ENCODE measurements at regions not wholly inside any gene's neighbourhood (a gene's known extent, or its start where the extent isn't known, plus 50 kb on each side); places are given as distances from the start of the nearest gene placed in this dataset.

DNA sequence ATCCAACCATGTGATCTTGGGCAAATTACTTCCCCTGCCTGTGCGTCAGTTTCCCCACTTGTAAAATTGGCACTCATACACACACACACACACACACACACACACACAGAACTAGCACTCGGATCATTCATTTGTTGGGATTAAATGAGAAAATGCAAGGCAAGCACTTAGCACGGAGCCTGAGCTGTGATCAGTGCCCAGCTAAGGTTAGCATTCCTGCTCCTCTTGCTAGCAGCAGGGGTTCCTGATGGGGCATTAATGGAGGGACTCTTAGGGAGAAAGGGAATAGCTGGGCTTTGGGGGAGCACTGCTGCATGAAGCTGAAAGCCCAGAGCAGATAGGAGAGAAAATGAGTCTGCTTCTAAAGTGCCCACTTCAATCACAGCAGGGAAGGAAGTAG, 187.7 kb upstream of the C2CD4B start:
- TF ChIP-seq, protein P1, sequence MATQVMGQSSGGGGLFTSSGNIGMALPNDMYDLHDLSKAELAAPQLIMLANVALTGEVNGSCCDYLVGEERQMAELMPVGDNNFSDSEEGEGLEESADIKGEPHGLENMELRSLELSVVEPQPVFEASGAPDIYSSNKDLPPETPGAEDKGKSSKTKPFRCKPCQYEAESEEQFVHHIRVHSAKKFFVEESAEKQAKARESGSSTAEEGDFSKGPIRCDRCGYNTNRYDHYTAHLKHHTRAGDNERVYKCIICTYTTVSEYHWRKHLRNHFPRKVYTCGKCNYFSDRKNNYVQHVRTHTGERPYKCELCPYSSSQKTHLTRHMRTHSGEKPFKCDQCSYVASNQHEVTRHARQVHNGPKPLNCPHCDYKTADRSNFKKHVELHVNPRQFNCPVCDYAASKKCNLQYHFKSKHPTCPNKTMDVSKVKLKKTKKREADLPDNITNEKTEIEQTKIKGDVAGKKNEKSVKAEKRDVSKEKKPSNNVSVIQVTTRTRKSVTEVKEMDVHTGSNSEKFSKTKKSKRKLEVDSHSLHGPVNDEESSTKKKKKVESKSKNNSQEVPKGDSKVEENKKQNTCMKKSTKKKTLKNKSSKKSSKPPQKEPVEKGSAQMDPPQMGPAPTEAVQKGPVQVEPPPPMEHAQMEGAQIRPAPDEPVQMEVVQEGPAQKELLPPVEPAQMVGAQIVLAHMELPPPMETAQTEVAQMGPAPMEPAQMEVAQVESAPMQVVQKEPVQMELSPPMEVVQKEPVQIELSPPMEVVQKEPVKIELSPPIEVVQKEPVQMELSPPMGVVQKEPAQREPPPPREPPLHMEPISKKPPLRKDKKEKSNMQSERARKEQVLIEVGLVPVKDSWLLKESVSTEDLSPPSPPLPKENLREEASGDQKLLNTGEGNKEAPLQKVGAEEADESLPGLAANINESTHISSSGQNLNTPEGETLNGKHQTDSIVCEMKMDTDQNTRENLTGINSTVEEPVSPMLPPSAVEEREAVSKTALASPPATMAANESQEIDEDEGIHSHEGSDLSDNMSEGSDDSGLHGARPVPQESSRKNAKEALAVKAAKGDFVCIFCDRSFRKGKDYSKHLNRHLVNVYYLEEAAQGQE (IDR thresholded peaks at IDR 0.05; ENCODE audit: low read depth): no peak
- TF ChIP-seq CREB1 (IDR thresholded peaks at IDR 0.05; ENCODE audit: low read depth) (no peak), FOXM1 (IDR thresholded peaks at IDR 0.05; ENCODE audit: borderline replicate concordance, low read depth) (no peak), TCF12 (IDR thresholded peaks at IDR 0.05; ENCODE audit: low read depth) (no peak), RAD21 (IDR thresholded peaks at IDR 0.05; ENCODE audit: low read depth) (no peak), EGR1 (IDR thresholded peaks at IDR 0.05) (no peak), TEAD4 (IDR thresholded peaks at IDR 0.05) (no peak), YY1 (IDR thresholded peaks at IDR 0.05; ENCODE audit: low read depth) (no peak), EP300 (IDR thresholded peaks at IDR 0.05; ENCODE audit: borderline replicate concordance) (no peak), CEBPB (IDR thresholded peaks at IDR 0.05) (no peak), NFIC (IDR thresholded peaks at IDR 0.05) (no peak), ZBTB7A (IDR thresholded peaks at IDR 0.05; ENCODE audit: low read depth) (no peak), TAF1 (IDR thresholded peaks at IDR 0.05; ENCODE audit: low read depth) (no peak)
- TF ChIP-seq, protein P2, sequence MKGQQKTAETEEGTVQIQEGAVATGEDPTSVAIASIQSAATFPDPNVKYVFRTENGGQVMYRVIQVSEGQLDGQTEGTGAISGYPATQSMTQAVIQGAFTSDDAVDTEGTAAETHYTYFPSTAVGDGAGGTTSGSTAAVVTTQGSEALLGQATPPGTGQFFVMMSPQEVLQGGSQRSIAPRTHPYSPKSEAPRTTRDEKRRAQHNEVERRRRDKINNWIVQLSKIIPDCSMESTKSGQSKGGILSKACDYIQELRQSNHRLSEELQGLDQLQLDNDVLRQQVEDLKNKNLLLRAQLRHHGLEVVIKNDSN (IDR thresholded peaks at IDR 0.05): no peak
- TF ChIP-seq, protein P3, sequence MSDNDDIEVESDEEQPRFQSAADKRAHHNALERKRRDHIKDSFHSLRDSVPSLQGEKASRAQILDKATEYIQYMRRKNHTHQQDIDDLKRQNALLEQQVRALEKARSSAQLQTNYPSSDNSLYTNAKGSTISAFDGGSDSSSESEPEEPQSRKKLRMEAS (IDR thresholded peaks at IDR 0.05): no peak

DNA sequence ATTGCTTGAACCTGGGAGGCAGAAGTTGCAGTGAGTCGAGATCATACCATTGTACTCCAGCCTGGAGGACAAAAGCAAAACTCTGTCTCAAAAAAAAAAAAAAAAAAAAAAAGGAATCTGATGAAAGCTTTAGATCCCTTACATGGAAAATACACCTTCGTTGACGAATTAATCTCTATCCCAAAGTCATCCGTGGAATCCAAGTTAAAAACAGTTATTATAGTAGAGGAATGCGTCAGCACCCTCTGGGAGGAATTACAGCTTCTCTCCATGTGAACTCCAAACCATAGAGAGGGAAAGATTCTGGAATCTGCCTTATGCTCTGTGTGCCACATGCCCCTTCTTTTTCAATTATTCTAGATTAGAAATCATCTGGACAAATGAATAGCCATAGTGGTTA, 192.3 kb upstream of the C2CD4B start:
- TF ChIP-seq ZBTB7A (IDR thresholded peaks at IDR 0.05; ENCODE audit: low read depth) (no peak), TEAD4 (IDR thresholded peaks at IDR 0.05) (no peak), RAD21 (IDR thresholded peaks at IDR 0.05; ENCODE audit: low read depth) (no peak), EGR1 (IDR thresholded peaks at IDR 0.05) (no peak), TCF12 (IDR thresholded peaks at IDR 0.05; ENCODE audit: low read depth) (no peak), NFIC (IDR thresholded peaks at IDR 0.05) (no peak), CREB1 (IDR thresholded peaks at IDR 0.05; ENCODE audit: low read depth) (no peak), CEBPB (IDR thresholded peaks at IDR 0.05) (no peak), FOXM1 (IDR thresholded peaks at IDR 0.05; ENCODE audit: borderline replicate concordance, low read depth) (no peak), TAF1 (IDR thresholded peaks at IDR 0.05; ENCODE audit: low read depth) (no peak), YY1 (IDR thresholded peaks at IDR 0.05; ENCODE audit: low read depth) (no peak), EP300 (IDR thresholded peaks at IDR 0.05; ENCODE audit: borderline replicate concordance) (no peak)
- TF ChIP-seq, protein P2 (IDR thresholded peaks at IDR 0.05): no peak
- TF ChIP-seq, protein P1 (IDR thresholded peaks at IDR 0.05; ENCODE audit: low read depth): no peak
- TF ChIP-seq, protein P3 (IDR thresholded peaks at IDR 0.05): no peak

DNA sequence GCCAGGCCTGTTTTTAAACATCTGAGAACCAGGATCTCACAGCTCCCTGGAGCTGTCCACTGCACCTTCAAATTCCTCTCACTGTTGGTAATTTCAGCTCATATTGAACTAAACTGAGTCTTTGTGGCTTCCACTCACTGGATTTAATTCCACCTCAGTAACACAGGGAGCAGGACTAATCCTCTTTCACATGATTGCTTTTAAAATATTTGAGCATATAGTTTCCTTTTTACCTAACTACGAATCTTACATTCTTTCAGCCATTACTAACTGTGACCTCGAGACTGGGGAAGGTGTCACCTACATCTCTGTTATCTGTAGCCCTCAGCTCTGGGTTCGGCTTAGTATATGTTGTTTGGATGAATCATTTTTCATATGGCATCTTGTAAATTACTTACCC, 194.3 kb upstream of the C2CD4B start:
- TF ChIP-seq CREB1 (IDR thresholded peaks at IDR 0.05; ENCODE audit: low read depth): no peak
- TF ChIP-seq, protein P2 (IDR thresholded peaks at IDR 0.05): no peak
- TF ChIP-seq EP300 (IDR thresholded peaks at IDR 0.05; ENCODE audit: borderline replicate concordance): no peak
- TF ChIP-seq, protein P1 (IDR thresholded peaks at IDR 0.05; ENCODE audit: low read depth): no peak
- TF ChIP-seq EGR1 (IDR thresholded peaks at IDR 0.05): no peak
- no peak for TF ChIP-seq FOXM1 (IDR thresholded peaks at IDR 0.05; ENCODE audit: borderline replicate concordance, low read depth)
- TF ChIP-seq NFIC (IDR thresholded peaks at IDR 0.05): no peak
- no peak for TF ChIP-seq CEBPB (IDR thresholded peaks at IDR 0.05)
- no peak for TF ChIP-seq ZBTB7A (IDR thresholded peaks at IDR 0.05; ENCODE audit: low read depth)
- TF ChIP-seq, protein P3 (IDR thresholded peaks at IDR 0.05): no peak
- TF ChIP-seq TAF1 (IDR thresholded peaks at IDR 0.05; ENCODE audit: low read depth): no peak
